Smooth muscle cell (in vitro differentiated cells): ENCODE measurements at regions not wholly inside any gene's neighbourhood (a gene's known extent, or its start where the extent isn't known, plus 50 kb on each side); places are given as distances from the start of the nearest gene placed in this dataset.

ENCODE experiments used
- DNase-seq: peaks from one replicate; lab custom pipeline; 2025; ENCODE audit not compliant: unreplicated experiment; lab: John Stamatoyannopoulos, UW
- H2AFZ ChIP-seq: fragments of 200-600 bp; sonication (generic); 2 replicates; pipeline ENCODE4 v1.6.0; 2016; ENCODE audit warnings: antibody characterized with exemption, low read depth, mild to moderate bottlenecking
- H3F3A ChIP-seq: fragments of 200-600 bp; sonication (generic); 2 replicates; pipeline ENCODE4 v1.6.0; 2017; ENCODE audit warnings: antibody characterized with exemption, low read depth
- H3K27ac ChIP-seq: fragments of 200-600 bp; sonication (generic); 2 replicates; pipeline ENCODE4 v1.5.1; 2016; ENCODE audit warnings: low read depth, mild to moderate bottlenecking
- H3K27me3 ChIP-seq: fragments of 200-600 bp; sonication (generic); 2 replicates; pipeline ENCODE4 v1.6.1; 2016; ENCODE audit warnings: low read depth, mild to moderate bottlenecking
- H3K36me3 ChIP-seq: fragments of 200-600 bp; sonication (generic); 2 replicates; pipeline ENCODE4 v1.5.1; 2016; ENCODE audit warnings: low read depth
- H3K4me1 ChIP-seq: fragments of 200-600 bp; sonication (generic); 2 replicates; pipeline ENCODE4 v1.5.1; 2016; ENCODE audit warnings: low read depth
- H3K4me2 ChIP-seq: fragments of 200-600 bp; sonication (generic); 2 replicates; pipeline ENCODE4 v1.6.0; 2016; ENCODE audit warnings: mild to moderate bottlenecking
- H3K4me3 ChIP-seq: fragments of 200-600 bp; sonication (generic); 2 replicates; pipeline ENCODE4 v1.5.1; 2016; ENCODE audit warnings: mild to moderate bottlenecking
- H3K79me2 ChIP-seq: fragments of 200-600 bp; sonication (generic); 2 replicates; pipeline ENCODE4 v1.6.0; 2016; ENCODE audit warnings: low read depth, mild to moderate bottlenecking
- H3K9ac ChIP-seq: fragments of 200-600 bp; sonication (generic); 2 replicates; pipeline ENCODE4 v1.6.0; 2016; ENCODE audit warnings: low read depth
- H3K9me3 ChIP-seq: fragments of 200-600 bp; sonication (generic); replicated peaks from 2 replicates; pipeline ENCODE4 v1.5.1; 2016; ENCODE audit warnings: low read depth
- H4K20me1 ChIP-seq: fragments of 200-600 bp; sonication (generic); 2 replicates; pipeline ENCODE4 v1.6.0; 2016; ENCODE audit warnings: low read depth
- CTCF ChIP-seq: fragments of 200-600 bp; sonication (generic); IDR thresholded peaks from 2 replicates; pipeline ENCODE4 v1.5.1; 2017; ENCODE audit warnings: borderline replicate concordance, mild to moderate bottlenecking, antibody characterized with exemption; ENCODE audit not compliant: insufficient read depth, poor library complexity, severe bottlenecking
- WGBS: methylation state at CpG from one replicate; pipeline ENCODE4 v1.1.7; 2016; ENCODE audit warnings: low lambda C conversion rate; 5-methylcytosine and 5-hydroxymethylcytosine counted together

GRCh38 chr13:31955101-31955500 is 76.5 kb upstream of the FRY start:
- WGBS = 94% methylated on average over 3 of the region's 3 CpGs
- H3K79me2 ChIP-seq = no peaks in the 10 kb centered on the region

GRCh38 chr13:31955741-31956140 is 75.8 kb upstream of the FRY start:
- no peak overlapping the region for H3K4me2 ChIP-seq
- H3K9ac ChIP-seq = no peak overlapping the region
- no peaks in the 10 kb centered on the region for H3K27me3 ChIP-seq
- 87% methylated on average over 5 of the region's 5 CpGs for WGBS
- no peaks in the 10 kb centered on the region for H3K36me3 ChIP-seq
- no peak overlapping the region for H3K4me3 ChIP-seq
- no peak overlapping the region for H3K27ac ChIP-seq
- DNase-seq = no peak
- no peak overlapping the region for H2AFZ ChIP-seq
- TF ChIP-seq CTCF = no peak
- no peaks in the 10 kb centered on the region for H3F3A ChIP-seq
- no peaks in the 10 kb centered on the region for H3K4me1 ChIP-seq
- H3K79me2 ChIP-seq = no peaks in the 10 kb centered on the region
- H4K20me1 ChIP-seq = no peaks in the 10 kb centered on the region
- no peaks in the 10 kb centered on the region for H3K9me3 ChIP-seq

More at GRCh38 chr13:31955101-31955500, 76.5 kb upstream of the FRY start:
- Histone ChIP-seq H3K27me3 (no peaks in the 10 kb centered on the region), H3K9ac (no peak overlapping the region), H3K4me2 (no peak overlapping the region), H3F3A (no peaks in the 10 kb centered on the region), H3K9me3 (no peaks in the 10 kb centered on the region), H2AFZ (no peak overlapping the region), H4K20me1 (no peaks in the 10 kb centered on the region), H3K4me3 (no peak overlapping the region), H3K27ac (no peak overlapping the region), H3K36me3 (no peaks in the 10 kb centered on the region), H3K4me1 (no peaks in the 10 kb centered on the region)
- no peak for TF ChIP-seq CTCF
- no peak for DNase-seq

GRCh38 chr13:31956980-31957644 is 74.5 kb upstream of the FRY start:
- H3K27ac ChIP-seq = no peak overlapping the region
- WGBS = 82% methylated on average over 2 of the region's 2 CpGs
- no peaks in the 10 kb centered on the region for H3K36me3 ChIP-seq
- H4K20me1 ChIP-seq = no peaks in the 10 kb centered on the region
- H3F3A ChIP-seq = no peaks in the 10 kb centered on the region
- DNase-seq = no peak
- no peak overlapping the region for H2AFZ ChIP-seq
- no peaks in the 10 kb centered on the region for H3K27me3 ChIP-seq
- no peak for TF ChIP-seq CTCF
- no peak overlapping the region for H3K4me3 ChIP-seq
- H3K4me1 ChIP-seq = no peaks in the 10 kb centered on the region
- H3K4me2 ChIP-seq = no peak overlapping the region
- H3K9ac ChIP-seq = no peak overlapping the region
- no peaks in the 10 kb centered on the region for H3K79me2 ChIP-seq
- H3K9me3 ChIP-seq = no peaks in the 10 kb centered on the region

GRCh38 chr13:31957772-31958171 is 73.8 kb upstream of the FRY start:
- Histone ChIP-seq H3K27me3 (no peaks in the 10 kb centered on the region), H3K4me2 (no peak overlapping the region)
- 88% methylated on average over 2 of the region's 2 CpGs for WGBS

More at GRCh38 chr13:31957772-31958171, 73.8 kb upstream of the FRY start:
- Histone ChIP-seq H3K4me1 (no peaks in the 10 kb centered on the region), H3K9me3 (no peaks in the 10 kb centered on the region), H3K36me3 (no peaks in the 10 kb centered on the region), H3K27ac (no peak overlapping the region), H4K20me1 (no peaks in the 10 kb centered on the region), H3K79me2 (no peaks in the 10 kb centered on the region), H2AFZ (no peak overlapping the region), H3F3A (no peaks in the 10 kb centered on the region), H3K4me3 (no peak overlapping the region), H3K9ac (no peak overlapping the region)
- no peak for TF ChIP-seq CTCF
- no peak for DNase-seq
